AG04450 (cell line): ENCODE measurements at regions not wholly inside any gene's neighbourhood (a gene's known extent, or its start where the extent isn't known, plus 50 kb on each side); places are given as distances from the start of the nearest gene placed in this dataset.

ENCODE experiments used
- CTCF ChIA-PET: fragments of 300-600, 350-600 bp; formaldehyde crosslinking; extraction: SDS; loops from one replicate; lab custom pipeline; 2022; ENCODE audit warnings: antibody characterized with exemption, inconsistent platforms; lab: Charles Lee
- POLR2A ChIA-PET: fragments of 350-600 bp; formaldehyde crosslinking; extraction: SDS; loops from one replicate; lab custom pipeline; 2021; ENCODE audit warnings: antibody characterized with exemption, inconsistent platforms; lab: Yijun Ruan, JAX
- DNase-seq: peaks from one replicate; pipeline ENCODE4 v3.0.0-alpha.2; 2011; ENCODE audit warnings: low read depth, low spot score
- H3K27ac ChIP-seq: one replicate; pipeline ENCODE4 v1.5.1; 2012; ENCODE audit warnings: low read depth, low read length, control low read depth
- H3K27me3 ChIP-seq: one replicate; pipeline ENCODE4 v1.6.0; 2012; ENCODE audit warnings: low read length; ENCODE audit not compliant: control insufficient read depth, insufficient read depth
- H3K4me3 ChIP-seq: 2 replicates; pipeline ENCODE4 v1.5.1; 2011; ENCODE audit warnings: mild to moderate bottlenecking, low read depth, low read length, control low read depth
- H3K9me3 ChIP-seq: 2 replicates; pipeline ENCODE4 v1.5.1; 2012; ENCODE audit warnings: low read length; ENCODE audit not compliant: control insufficient read depth, insufficient read depth
- CTCF ChIP-seq: IDR thresholded peaks from 2 replicates; pipeline ENCODE4 v1.5.1; 2011; ENCODE audit warnings: low read depth, low read length, control low read depth, inconsistent platforms

- H3K9me3 ChIP-seq, result no peaks in the 10 kb centered on the region
- H3K27ac ChIP-seq, result no peak overlapping the region
- no peak overlapping the region for H3K4me3 ChIP-seq
- TF ChIP-seq CTCF, result no peak
- DNase-seq, result no peak
- ChIA-PET POLR2A (no interaction called here), CTCF (no interaction called here)
- peaks cover 3% of the 10 kb centered on the region for H3K27me3 ChIP-seq
Observed at GRCh38 chr3:187952849-187953248, 201.1 kb upstream of the LPP start.

- peak overlapping the region; percentile 82 for H3K27ac ChIP-seq
- peak; percentile 39 for DNase-seq
- H3K27me3 ChIP-seq, result no peaks in the 10 kb centered on the region
- no peak for TF ChIP-seq CTCF
- H3K4me3 ChIP-seq, result no peak overlapping the region
- POLR2A ChIA-PET, result interaction anchor here (1.6 to 1.7 kb wide), 2 partner anchors 8 to 209 kb away, joined by 9 to 15 read pairs; partner anchors contain the start of gene BCL6
- CTCF ChIA-PET, result no interaction called here
- H3K9me3 ChIP-seq, result peaks cover 4% of the 10 kb centered on the region; the same call in 1 of the 2 replicates
Observed at GRCh38 chr3:187954516-187954872, 199.5 kb upstream of the LPP start.

GRCh38 chr3:187954873-187955586 lies 198.9 kb upstream of the LPP start:
- no peak for TF ChIP-seq CTCF
- Histone ChIP-seq H3K4me3 (no peak overlapping the region), H3K27me3 (no peaks in the 10 kb centered on the region), H3K27ac (peak overlapping the region; percentile 82), H3K9me3 (peaks cover 4% of the 10 kb centered on the region; the same call in 1 of the 2 replicates)
- ChIA-PET CTCF (no interaction called here), POLR2A (interaction anchor here (0.6 to 1.7 kb wide), 5 partner anchors 8 to 210 kb away, joined by 3 to 15 read pairs (median 5); partner anchors contain the start of gene BCL6)
- DNase-seq, result peak; percentile 65

- ChIA-PET POLR2A (interaction anchor here (0.5 to 1.7 kb wide), 6 partner anchors 9 to 210 kb away, joined by 3 to 15 read pairs (median 6); partner anchors contain the start of gene BCL6), CTCF (interaction anchor here (0.6 kb wide), 1 partner anchor 18 kb away, joined by 4 read pairs; no protein-coding TSS in a partner anchor)
- peaks cover 4% of the 10 kb centered on the region; the same call in 1 of the 2 replicates for H3K9me3 ChIP-seq
- no peak overlapping the region for H3K27ac ChIP-seq
- no peak for DNase-seq
- no peaks in the 10 kb centered on the region for H3K27me3 ChIP-seq
- TF ChIP-seq CTCF, result no peak
- no peak overlapping the region for H3K4me3 ChIP-seq
Observed at GRCh38 chr3:187955587-187955952, 198.4 kb upstream of the LPP start.

- no peak for DNase-seq
- Histone ChIP-seq H3K27me3 (no peaks in the 10 kb centered on the region), H3K9me3 (peaks cover 4% of the 10 kb centered on the region; the same call in 1 of the 2 replicates), H3K4me3 (no peak overlapping the region), H3K27ac (no peak overlapping the region)
- POLR2A ChIA-PET, result no interaction called here
- TF ChIP-seq CTCF, result no peak
- CTCF ChIA-PET, result no interaction called here
Observed at GRCh38 chr3:187957165-187957581, 196.8 kb upstream of the LPP start.
